GM18517 (cell line): ENCODE measurements at regions not wholly inside any gene's neighbourhood (a gene's known extent, or its start where the extent isn't known, plus 50 kb on each side); places are given as distances from the start of the nearest gene placed in this dataset.

ENCODE experiments used
- ATAC-seq: cut with Tn5 transposase; IDR thresholded peaks from one replicate; pipeline ENCODE4 v1.9.1; 2021; ENCODE audit warnings: mild to moderate bottlenecking, moderate library complexity; ENCODE audit not compliant: unreplicated experiment

DNA sequence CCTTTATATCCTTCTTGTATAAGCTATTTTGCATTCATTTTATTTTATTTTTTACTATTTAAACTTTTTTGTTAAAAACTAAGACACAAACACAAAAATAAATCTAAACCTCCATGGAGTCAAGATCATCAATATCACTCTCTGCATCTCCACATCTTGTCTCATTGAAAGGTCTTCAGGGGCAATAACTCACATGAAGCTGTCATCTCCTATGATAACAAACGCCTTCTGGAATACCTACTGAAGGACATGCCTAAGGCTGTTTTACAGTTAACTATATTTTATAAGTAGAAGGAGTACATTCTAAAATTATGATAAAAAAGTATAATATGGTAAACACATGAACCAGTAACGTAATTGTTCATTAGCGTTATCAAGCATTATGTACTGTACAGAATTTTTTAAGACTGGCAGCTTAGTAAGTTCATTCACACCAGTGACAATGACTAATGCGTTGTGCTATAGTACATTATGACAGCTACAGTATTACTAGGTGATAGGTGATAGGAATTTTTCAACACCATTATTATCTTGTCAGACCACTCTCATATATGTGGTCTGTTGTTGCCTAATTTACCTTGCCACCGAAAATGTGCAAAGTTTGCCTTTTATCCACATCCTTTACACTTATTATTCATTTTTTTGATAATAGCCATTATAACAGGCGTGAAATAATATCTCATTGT is 390.7 kb upstream of the SLITRK1 start:
- ATAC-seq: no peak

DNA sequence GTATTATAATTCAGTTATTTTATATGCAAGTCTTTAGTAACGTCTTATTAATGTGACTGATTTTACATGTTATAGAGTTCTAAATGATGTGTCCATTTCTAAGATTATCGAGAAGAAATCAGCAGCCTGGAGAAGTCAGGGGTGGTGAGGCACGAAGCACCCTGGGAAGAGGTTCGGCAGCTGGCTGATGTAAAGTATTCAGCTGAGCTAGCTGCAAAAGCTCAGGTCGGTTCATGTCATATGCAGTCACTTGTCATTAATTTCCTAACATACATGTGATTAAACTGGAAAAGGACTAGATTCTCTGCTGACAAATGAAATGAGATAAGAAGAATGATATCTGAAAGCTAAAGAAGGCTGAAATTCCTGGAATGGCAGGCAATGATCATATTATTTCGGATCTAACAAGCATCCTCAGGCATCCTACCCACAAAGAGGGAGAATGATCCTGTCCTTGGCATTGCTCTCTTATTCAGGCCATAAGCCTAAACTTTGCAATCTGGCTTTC is 383.0 kb upstream of the SLITRK1 start:
- ATAC-seq: no peak

DNA sequence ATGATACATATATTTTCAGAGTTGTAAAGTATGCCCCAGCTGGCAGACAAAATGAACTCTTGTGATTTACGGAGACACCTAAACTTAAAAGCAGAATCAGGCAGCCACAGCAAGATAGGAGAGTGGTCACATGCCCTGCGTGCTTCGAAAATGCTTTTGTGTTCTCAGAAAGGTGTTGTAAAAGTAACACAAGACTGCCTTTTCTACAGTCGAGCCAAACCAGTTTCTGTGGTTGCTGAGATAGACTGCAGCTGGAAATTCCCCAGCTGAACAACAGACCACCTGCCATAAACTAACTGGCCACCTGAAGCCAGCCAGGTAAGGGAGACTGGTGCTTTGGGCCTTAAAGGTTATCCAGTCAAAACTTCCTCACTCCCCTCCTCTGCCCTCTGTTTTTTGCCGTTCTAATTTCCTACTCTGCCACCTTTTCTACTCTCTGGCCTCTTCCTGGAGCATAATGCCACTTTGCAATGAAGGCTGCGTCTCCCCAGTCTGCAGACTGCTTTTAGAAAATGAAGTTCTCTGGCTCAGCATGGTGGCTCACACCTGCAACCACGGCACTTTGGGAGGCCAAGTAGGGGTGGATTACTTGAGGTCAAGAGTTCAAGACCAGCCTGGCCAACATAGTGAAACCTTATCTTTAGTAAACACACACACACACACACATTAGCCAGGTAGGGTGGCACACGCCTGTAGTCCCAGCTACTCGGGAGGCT is 381.2 kb upstream of the SLITRK1 start:
- no peak for ATAC-seq

DNA sequence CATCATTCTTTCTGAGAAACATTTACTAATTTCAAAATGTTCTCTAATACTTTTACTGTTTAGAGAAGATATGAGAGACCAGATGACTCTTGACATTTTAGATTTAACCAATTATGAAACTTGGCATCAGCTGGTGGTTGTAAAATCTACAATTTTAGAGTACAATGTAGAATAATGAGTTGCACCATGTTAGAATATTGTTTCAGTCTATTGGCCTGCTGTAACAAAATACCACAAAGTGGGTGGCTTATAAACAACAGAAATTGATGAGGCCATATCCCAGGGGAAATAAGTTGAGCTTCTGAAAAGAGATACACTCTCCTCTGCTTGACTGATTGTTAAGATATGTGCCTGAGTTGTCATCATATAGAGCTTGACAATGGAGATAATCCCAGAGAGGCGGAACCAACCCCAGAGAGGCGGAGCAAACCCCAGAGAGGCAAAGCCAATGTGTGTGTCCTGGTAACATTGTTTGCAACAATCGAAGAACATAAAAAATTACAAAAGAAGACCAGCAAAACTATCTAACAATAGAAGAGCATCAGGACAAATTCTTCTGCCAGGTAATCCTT is 373.0 kb upstream of the SLITRK1 start:
- ATAC-seq: no peak

DNA sequence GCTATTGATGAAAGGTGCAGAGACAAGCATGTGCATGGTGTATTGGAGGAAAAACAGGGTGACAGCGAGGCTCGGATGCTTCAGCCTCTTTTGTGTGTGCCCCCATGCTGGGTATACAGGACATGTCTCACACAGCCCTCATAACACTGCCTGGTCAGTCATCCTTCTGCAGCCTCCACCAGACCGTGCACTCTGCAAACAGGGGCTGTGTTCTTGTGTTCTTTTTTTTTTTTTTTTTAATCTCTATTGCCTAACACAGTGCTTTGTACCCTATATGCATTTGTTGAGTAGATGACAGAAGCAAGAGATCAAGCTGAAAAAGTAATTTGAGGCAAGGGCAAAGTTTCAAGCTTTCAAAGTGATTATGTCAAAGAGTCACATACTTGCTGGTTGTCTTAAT is 367.2 kb upstream of the SLITRK1 start:
- ATAC-seq: no peak

DNA sequence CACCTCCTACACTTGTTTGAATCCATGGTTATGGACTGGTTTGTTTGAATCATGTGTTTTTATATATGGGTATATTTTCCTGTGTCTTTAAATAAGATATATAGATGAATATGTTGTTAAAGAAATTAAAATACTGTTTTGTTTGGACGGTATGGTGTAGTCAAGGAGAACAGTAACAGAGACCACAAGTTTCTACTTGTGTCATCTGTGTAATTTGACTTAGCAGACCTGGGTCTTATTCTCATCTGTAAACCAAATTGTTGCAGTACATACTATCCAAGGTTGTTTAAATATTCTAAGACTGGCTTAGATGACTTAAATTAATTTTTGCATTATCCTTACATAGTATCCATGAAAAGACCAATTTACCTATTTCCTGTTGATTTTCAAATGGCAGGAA is 361.1 kb upstream of the SLITRK1 start:
- ATAC-seq: no peak

DNA sequence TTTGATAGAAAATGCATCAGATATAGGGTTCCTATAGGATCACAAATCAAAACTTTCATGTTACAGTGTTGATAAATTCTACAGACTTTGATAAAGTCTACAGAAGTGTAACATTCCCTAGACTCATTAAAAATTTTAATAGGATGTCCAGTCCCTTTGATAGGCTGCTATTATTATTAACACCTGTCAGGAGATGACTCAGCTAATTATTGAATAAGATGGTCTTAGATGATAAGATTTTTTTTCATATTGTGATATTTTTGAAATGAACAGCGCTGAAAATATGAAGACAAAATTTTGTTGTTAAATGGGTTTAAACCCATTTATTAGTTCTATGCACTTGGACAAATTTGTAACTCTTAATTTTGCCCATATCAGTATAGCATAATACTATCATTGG is 356.8 kb upstream of the SLITRK1 start:
- no peak for ATAC-seq

DNA sequence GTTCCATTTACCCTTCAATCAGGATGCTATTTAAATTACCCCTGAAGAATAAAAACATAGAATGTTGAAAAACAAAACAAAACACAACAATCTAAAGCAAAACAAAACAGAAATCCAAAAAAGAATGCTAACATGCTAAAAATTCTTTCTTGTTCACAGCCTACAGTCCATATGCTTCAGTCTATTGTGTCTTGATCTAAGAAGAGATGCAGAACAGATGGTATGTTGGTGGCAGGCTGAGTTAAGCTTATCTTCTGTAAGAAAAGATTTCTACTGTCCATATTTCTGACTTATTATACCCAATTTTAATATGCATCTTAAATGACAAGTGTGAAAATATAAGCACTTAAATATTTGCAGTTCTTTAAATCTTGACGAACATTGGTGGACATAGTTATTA is 356.1 kb upstream of the SLITRK1 start:
- ATAC-seq: no peak

DNA sequence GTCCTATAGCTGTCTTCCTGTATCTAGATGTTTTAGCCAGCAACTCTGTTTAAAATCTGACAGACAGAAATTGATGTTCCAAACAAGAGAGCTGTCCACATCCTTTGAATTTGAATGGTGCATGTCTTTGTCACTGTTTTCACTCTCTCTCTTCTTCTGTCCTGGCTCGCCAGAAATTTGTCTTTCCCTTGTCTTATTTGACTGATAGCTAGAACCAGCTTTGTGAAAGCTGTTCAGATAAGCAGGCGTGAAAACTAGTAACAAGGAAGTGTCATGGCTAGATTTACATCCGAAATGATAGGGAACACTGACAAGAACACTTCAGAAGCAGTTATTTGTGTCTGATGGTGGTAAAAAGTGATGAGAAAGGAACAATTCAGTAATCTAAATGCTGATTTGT is 354.9 kb upstream of the SLITRK1 start:
- ATAC-seq: no peak

DNA sequence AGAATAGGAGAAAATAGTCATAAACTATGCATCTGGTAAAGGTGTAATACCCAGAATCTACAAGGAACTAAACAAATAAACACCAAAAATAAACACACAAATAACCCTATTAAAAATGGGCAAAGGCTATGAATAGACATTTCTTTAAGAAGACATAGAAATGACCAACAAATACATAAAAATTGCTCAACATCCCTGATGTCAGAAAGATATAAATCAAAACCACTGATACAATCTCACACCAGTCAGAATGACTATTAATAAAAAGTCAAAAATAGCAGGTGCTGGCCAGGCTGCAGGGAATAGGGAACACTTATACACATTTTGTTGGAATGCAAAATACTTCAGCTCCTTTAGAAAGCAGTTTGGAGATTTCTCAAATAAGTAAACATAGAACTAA is 352.1 kb upstream of the SLITRK1 start:
- no peak for ATAC-seq

DNA sequence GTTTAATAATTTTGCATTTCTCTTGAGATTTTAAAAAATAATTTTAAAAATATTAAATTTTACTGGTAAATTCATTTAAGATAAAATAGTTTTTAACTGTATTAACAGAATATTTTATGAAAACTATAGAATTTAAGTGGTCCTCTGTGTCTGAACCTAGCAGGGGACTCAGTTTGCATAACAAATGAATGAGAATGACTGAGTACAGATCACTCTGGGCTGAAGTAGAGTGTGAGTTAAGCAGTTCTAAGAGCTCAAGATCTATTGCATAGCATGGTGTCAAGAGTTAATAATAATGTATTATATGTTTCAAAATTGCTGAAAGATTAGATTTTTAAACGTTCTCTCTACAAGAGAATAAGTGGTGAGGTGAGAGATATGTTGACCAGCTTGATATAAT is 348.3 kb upstream of the SLITRK1 start:
- no peak for ATAC-seq

DNA sequence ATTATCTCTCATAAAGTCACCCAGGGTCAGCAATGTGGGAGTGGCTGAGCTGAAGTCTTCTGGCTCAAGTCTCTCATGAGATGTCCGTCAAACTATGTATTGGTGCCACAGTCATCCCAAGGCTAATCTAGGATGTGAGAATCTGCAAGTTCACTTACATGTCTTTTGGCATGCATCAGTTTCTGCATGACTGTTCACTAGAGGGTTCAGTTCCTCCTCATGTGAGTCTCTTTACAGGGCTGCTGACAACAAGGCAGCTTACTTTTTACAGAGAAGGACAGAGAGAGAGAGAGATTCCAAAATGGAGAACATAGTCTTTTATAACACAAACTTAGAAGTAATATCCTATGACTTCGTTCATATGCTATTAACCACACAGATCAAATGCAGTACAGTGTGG is 328.8 kb upstream of the SLITRK1 start:
- no peak for ATAC-seq

DNA sequence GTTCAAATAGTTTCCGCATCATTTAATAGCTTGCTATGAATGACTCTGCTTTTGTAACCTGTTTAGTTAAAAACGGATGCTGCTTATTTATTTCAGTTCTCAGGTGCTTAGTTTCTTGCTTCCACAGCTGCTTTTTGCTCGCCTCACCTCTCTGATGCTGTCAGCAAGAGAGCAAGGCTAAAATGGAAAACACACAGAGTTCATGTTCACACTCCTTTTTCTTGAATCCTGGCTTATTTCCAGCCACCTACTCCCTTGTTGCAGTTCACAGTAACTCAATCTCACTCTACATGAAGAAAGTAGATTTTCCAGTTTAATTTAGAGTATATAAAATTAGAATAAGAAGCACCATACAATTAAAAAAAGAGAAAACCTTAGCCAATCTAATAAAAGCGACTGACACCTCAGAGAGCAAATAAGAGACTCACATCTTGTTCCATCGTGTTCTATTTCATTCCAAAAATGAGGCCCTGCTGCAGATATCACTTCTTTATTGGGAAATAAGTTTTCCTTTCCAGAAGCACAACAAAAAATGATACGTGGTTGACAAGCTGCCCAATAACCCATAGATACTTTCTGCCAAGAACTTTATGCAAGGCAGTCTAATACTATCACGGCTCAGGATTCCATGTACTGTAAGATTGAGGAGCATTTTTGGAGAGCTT is 326.1 kb upstream of the SLITRK1 start:
- ATAC-seq: no peak

DNA sequence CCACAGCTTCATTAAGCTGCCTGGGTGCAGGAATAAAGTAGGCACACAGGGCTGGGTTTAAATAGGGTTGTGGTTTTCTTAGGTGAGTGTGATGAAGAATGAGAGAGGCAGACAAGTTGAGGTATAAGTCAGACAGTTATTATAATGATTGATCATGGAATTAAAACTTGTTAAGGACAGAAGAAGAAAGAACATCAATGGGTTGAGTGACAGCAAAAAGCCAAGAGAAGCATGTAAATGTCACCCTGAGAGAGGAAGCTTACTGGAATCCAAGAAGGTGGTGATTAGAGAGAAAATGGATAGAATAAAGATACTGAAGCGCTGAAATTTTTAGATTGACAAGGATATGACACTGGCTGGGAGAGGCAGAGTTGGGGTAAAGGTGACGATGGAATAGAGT is 325.2 kb upstream of the SLITRK1 start:
- ATAC-seq: no peak

DNA sequence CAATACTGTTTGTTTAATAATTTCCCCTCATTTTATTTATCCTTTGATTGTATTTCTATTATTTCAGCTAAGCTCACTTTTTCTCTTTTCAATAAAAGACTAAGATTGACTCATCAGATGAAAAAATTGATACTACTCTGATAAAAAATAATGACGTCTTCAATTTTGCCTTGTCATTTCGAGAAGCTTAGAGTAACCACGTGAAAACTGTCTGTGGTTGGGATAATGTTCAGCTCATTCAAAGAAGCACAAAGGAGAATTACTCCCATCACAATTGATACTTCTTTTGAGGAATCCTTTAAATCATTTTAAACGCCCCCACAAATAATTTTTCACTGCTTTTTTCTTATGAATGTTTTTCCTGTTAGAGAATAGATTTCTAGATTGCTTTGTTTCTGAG is 318.7 kb upstream of the SLITRK1 start:
- no peak for ATAC-seq

DNA sequence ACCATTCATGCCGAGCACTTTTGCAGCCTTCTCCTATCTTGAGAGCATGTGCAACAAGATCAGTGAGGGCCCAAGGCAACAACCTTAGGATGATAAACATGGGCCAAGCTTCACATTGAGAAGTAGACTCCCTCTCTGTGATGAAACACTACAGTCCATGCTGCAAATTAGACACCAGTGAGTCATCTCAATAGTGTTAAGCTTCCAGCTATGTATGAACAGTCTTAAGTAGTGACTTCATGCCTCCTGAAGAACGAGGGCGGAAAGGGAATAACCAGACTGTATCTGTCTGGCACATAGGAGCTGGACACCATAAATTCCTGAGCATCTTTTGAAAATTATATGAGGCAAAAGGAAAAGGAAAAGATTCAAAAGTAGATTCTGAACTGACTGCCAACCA is 309.9 kb upstream of the SLITRK1 start:
- no peak for ATAC-seq

DNA sequence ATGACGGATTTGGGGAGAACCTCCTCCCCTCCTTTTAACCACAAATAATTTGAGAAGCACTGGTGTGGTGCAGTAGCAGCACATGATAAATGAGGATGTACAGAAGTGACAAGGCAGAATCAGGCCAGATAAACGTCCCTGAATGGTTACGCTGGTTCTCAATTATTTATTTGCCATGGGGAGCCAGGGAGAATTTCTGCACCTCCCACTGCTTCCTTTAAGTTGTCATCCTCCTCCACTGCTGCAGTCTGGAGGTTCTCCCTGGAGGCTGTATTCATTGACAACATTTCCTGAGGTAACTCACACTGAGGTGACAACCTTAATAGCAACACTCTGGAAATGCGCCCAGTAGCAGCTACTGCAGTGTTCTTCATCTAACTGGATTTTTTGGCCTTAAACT is 308.9 kb upstream of the SLITRK1 start:
- no peak for ATAC-seq

DNA sequence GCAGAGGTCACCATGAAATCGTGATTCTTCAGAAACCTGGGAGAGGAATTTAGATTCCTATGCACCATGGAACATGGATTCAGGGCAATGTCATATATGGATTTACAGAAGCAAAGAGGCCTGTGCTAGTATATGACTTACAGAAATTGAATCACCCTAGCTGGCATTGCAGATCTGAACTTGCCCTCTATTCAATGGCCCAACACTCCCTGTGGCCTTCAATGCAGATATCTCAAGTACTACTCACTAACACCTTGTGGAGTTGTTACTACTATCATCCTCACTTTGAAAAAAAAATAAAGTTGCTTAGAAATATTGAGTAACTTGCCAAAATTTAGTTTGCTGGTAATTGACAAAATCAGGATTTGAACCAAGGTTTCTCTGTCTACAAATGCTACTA is 305.4 kb upstream of the SLITRK1 start:
- ATAC-seq: no peak

DNA sequence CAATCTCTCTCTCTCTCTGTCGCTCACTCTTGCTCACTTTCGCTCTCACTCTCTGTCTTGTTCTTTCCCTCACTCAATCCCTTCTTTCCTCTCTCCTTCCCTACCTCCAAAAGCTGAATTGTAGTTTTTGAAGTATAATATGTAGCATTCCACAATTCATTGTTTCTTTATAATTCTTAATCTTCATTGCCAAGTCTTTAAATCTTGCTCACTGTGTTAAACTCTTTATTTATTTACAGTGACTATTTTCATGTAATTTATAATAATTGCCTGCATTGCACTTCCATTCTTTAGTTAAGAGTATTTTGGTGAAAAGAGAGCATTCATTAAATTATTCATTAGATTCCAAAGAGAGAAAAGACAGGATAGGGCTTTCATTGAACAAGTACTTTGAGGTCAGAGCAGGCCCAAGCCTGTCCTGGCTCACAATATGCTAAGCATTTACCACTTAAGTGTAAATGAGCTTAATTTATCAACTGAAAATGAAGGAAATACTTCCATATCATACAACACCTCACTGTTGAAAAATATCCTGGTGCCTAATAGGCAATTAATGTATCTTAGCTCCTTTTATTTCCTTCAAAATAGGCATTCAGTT is 257.4 kb upstream of the SLITRK1 start:
- no peak for ATAC-seq

DNA sequence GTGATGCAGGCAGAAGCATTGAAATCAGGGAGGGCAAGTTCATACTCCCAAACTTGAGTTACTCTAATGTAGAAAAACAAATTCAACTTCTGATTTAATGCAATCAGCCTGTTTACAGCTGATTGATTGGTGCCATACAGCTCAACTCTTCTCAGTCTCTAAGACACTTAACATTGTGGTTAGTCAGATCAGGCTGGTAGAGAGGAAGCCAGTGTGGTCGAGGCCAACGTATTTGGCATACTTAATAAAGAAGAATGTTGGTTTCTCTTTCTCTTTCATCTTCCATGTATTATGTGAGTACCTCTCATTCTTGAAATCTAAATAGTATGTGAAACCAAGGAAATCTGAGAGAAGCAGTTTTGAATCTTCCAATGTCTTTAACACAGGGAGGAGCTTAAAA is 255.0 kb upstream of the SLITRK1 start:
- peak; percentile 98 for ATAC-seq

DNA sequence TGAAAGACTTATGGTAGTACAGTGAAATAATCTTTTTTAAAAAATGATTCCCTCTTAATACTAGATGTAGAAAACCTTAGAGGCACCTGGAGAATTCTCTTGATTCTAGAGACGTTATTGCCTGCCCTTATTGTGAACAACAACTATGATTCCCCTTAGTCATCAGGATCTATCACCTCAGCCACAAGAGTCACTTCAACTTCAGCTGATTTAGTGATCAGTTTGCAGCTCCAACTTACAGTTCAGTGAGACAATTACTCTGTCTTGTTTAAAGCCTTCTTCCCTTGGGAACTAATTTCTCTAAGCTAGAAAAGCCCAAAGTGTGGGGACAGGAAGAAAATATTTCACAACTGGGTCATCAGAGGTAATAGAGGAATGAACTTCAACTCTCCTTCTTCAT is 254.3 kb upstream of the SLITRK1 start:
- ATAC-seq: no peak
